Suprapubic skin (tissue), 4 donors: ENCODE measurements at regions not wholly inside any gene's neighbourhood (a gene's known extent, or its start where the extent isn't known, plus 50 kb on each side); places are given as distances from the start of the nearest gene placed in this dataset.

Experiments
- DNase-seq, 2 donors: peaks; one replicate each; pipeline ENCODE4 v3.0.0-alpha.2; 2019; ENCODE audit warnings: low spot score in 2 of 2
- H3K27ac ChIP-seq: fragments of 200-600 bp; sonication (generic); one replicate; pipeline ENCODE4 v1.5.1; 2019
- H3K27me3 ChIP-seq: fragments of 200-600 bp; sonication (generic); one replicate; pipeline ENCODE4 v1.5.1; 2019
- H3K36me3 ChIP-seq: fragments of 200-600 bp; sonication (generic); one replicate; pipeline ENCODE4 v1.5.1; 2019
- H3K4me1 ChIP-seq: fragments of 200-600 bp; sonication (generic); one replicate; pipeline ENCODE4 v1.5.1; 2019
- H3K4me3 ChIP-seq: fragments of 200-600 bp; sonication (generic); one replicate; pipeline ENCODE4 v1.5.1; 2019; ENCODE audit warnings: mild to moderate bottlenecking
- H3K9me3 ChIP-seq: fragments of 200-600 bp; sonication (generic); one replicate; pipeline ENCODE4 v1.5.1; 2019
- EP300 ChIP-seq: sonication (generic); formaldehyde crosslinking; IDR thresholded peaks from one replicate; pipeline ENCODE4 v1.6.1; 2017; ENCODE audit warnings: antibody characterized with exemption
- POLR2A ChIP-seq, 2 donors: fragments of 450-650 bp; IDR thresholded peaks; one replicate each; pipeline ENCODE4 v1.6.1; 2017; ENCODE audit warnings: antibody characterized with exemption in 2 of 2, mild to moderate bottlenecking in 2 of 2, moderate library complexity in 2 of 2
- POLR2AphosphoS5 ChIP-seq, 3 donors: sonication (generic); formaldehyde crosslinking; IDR thresholded peaks; one replicate each; pipeline ENCODE4 v1.6.1; 2017; ENCODE audit warnings: antibody characterized with exemption in 3 of 3
- WGBS: methylation state at CpG from one replicate; pipeline ENCODE4 v1.1.5; 2018; 5-methylcytosine and 5-hydroxymethylcytosine counted together
- TF ChIP-seq, protein P1 (sequence below), 2 donors: fragments of 200-600 bp in 1 of 2; fragments of 450-650 bp in 1 of 2; sonication (generic) in 1 of 2; IDR thresholded peaks; one replicate each; pipeline ENCODE4 v1.5.1; 2016 to 2019; ENCODE audit warnings: antibody characterized with exemption in 2 of 2, mild to moderate bottlenecking in 1 of 2, moderate library complexity in 1 of 2

DNA sequence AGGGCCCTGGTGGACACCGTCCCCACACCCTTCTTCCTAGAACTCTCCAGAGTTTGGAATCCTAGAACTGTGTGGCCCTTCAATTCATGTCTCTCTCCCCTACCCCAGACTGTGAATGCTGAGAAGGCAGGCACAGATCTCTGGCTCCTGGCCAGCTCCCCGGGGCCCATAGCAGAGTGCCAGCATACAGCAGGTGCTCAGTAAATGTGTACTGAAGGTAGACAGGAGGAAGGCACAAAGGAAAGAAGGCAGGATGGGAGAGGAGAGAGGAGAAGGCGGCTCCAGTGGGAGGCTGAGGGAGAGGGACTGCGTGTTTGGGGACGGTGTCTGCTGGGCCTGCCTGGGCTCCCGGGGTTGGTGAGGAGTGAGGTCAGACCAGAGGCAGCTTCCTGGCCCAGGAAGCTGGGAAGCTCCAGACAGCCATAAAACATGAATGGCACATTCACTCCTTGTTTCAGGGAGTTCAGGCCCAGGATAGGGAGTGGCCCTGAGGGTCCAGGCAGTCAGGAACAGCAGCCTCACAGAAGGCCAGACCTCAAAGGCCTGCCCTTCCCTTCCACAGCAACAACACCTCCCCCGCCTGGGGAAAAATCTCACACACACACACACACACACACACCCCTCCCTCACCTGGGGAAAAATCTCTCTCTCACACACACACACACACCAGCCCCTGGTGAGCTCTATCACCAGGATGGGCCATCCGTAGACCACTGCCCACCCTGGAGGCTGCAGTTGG is 137.1 kb upstream of the PRR20G start:
- peak in 1 of 2 donors; percentile 20 for DNase-seq
- TF ChIP-seq EP300 (no peak), POLR2AphosphoS5 (IDR thresholded peaks at IDR 0.05) (no peak), POLR2A (IDR thresholded peaks at IDR 0.05) (no peak)
- TF ChIP-seq, protein P1, sequence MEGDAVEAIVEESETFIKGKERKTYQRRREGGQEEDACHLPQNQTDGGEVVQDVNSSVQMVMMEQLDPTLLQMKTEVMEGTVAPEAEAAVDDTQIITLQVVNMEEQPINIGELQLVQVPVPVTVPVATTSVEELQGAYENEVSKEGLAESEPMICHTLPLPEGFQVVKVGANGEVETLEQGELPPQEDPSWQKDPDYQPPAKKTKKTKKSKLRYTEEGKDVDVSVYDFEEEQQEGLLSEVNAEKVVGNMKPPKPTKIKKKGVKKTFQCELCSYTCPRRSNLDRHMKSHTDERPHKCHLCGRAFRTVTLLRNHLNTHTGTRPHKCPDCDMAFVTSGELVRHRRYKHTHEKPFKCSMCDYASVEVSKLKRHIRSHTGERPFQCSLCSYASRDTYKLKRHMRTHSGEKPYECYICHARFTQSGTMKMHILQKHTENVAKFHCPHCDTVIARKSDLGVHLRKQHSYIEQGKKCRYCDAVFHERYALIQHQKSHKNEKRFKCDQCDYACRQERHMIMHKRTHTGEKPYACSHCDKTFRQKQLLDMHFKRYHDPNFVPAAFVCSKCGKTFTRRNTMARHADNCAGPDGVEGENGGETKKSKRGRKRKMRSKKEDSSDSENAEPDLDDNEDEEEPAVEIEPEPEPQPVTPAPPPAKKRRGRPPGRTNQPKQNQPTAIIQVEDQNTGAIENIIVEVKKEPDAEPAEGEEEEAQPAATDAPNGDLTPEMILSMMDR (IDR thresholded peaks at IDR 0.05): no peak

GRCh38 chr3:127423856-127424765 is 136.3 kb upstream of the PRR20G start:
- Histone ChIP-seq H3K9me3 (no peaks in the 10 kb centered on the region), H3K36me3 (no peaks in the 10 kb centered on the region), H3K4me3 (no peak overlapping the region), H3K27ac (no peak overlapping the region), H3K27me3 (peaks cover 66% of the 10 kb centered on the region), H3K4me1 (no peaks in the 10 kb centered on the region)
- DNase-seq: peak in 1 of 2 donors; percentile 54
- 82% methylated on average over 23 of the region's 23 CpGs for WGBS
- TF ChIP-seq POLR2A (IDR thresholded peaks at IDR 0.05) (no peak), POLR2AphosphoS5 (IDR thresholded peaks at IDR 0.05) (no peak), EP300 (no peak)
- TF ChIP-seq, protein P1 (IDR thresholded peaks at IDR 0.05): no peak

More for the DNA sequence above, 137.1 kb upstream of the PRR20G start:
- Histone ChIP-seq H3K27me3 (peaks cover 64% of the 10 kb centered on the region), H3K27ac (no peak overlapping the region), H3K36me3 (no peaks in the 10 kb centered on the region), H3K4me3 (no peak overlapping the region), H3K9me3 (no peaks in the 10 kb centered on the region), H3K4me1 (no peaks in the 10 kb centered on the region)
- 56% methylated on average over 7 of the region's 8 CpGs for WGBS

DNA sequence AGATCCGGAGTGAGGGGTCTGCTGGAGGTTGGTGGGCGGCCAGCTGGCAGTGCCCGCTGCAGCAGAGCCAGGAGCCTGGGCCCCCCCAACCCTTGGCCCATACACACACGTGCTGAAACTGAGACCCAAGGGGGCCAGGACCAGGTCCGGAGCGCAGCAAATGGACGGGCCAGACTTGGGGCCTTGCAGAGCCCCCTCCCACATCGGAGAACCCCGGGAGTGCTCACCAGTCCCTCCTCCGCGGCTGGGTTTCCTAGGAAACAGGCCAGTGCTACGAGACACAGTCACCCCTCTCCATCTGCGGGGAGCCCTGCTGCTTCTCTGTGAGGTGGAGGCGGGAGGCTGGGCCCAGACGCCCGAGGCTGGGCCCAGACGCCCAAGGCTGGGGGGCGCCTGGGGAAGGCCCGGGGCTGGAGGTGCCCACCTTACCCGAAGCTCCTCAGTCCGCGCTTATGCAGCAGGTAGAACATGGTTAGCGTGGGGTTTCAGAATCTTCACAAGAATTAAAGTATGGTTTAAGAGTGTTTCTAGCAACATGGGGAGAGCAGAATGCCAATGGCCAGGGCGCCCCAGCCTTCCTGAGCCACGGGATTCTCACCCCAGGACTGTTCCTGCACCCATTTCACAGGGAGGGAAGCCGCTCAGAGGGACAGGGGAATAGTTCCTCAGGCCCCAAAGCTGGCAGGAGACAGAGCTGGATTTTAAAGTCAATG is 135.0 kb upstream of the PRR20G start:
- no peak for TF ChIP-seq EP300
- no peak for TF ChIP-seq POLR2A (IDR thresholded peaks at IDR 0.05)
- TF ChIP-seq POLR2AphosphoS5 (IDR thresholded peaks at IDR 0.05): no peak
- TF ChIP-seq, protein P1 (IDR thresholded peaks at IDR 0.05): no peak
- H3K9me3 ChIP-seq: no peaks in the 10 kb centered on the region
- H3K36me3 ChIP-seq: no peaks in the 10 kb centered on the region
- H3K27me3 ChIP-seq: peaks cover 59% of the 10 kb centered on the region
- 67% methylated on average over 21 of the region's 26 CpGs for WGBS
- no peaks in the 10 kb centered on the region for H3K4me1 ChIP-seq
- H3K4me3 ChIP-seq: no peak overlapping the region
- H3K27ac ChIP-seq: no peak overlapping the region
- peak in 1 of 2 donors; percentile 69 for DNase-seq

GRCh38 chr3:127421943-127422662 is 134.3 kb upstream of the PRR20G start:
- Histone ChIP-seq H3K27ac (no peak overlapping the region), H3K4me3 (no peak overlapping the region), H3K9me3 (no peaks in the 10 kb centered on the region), H3K27me3 (peaks cover 59% of the 10 kb centered on the region), H3K4me1 (no peaks in the 10 kb centered on the region), H3K36me3 (no peaks in the 10 kb centered on the region)
- no peak for TF ChIP-seq POLR2AphosphoS5 (IDR thresholded peaks at IDR 0.05)
- no peak for TF ChIP-seq EP300
- TF ChIP-seq, protein P1 (IDR thresholded peaks at IDR 0.05): no peak
- no peak for TF ChIP-seq POLR2A (IDR thresholded peaks at IDR 0.05)
- 66% methylated on average over 7 of the region's 10 CpGs for WGBS
- DNase-seq: peak in 1 of 2 donors; percentile 61
